Stimulated activated CD4-positive, alpha-beta T cell treated with anti-CD3 and anti-CD28 coated beads, Interleukin-15, amount 100 ng/mL, for 24 hours (primary cell): ENCODE measurements at regions not wholly inside any gene's neighbourhood (a gene's known extent, or its start where the extent isn't known, plus 50 kb on each side); places are given as distances from the start of the nearest gene placed in this dataset.

Source experiments
- DNase-seq: peaks from one replicate; pipeline ENCODE4 v3.0.0-alpha.2; 2020

DNA sequence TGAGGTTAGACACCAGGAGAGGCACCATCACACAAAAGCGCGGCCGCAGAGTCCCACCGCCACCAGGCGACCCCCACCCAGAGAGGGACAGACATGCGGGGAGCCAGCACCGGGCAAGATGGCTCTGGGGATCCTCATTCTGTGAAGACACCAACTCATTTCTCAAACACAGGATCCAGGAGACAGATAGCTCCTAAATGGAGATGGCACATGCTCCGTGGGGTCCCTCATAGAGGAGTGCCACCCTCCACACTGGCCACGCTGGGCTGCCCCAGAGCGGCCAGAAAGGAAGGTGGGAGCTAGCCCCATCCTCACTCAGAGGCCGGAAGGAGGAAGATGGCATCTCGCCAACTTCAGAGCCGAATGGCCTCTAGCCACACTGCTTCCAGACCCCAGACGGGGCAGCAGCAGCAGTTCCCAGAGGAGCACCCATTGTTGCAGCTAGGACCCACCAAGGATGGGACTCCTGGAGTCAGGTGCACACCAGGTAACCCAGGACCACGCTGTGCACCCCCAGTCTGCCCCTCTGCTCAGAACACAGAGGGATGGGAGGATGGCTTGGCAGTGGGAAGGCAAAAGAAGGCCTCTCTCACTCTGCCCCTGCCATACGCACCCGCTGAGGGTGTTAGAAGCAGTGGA lies 78.6 kb downstream of the ZIC5 start:
- DNase-seq, result no peak

GRCh38 chr13:99892196-99892613 lies 79.4 kb downstream of the ZIC5 start:
- DNase-seq, result no peak

- DNase-seq, result no peak
These were observed 84.9 kb downstream of the ZIC5 start for GRCh38 chr13:99886706-99887105.

DNA sequence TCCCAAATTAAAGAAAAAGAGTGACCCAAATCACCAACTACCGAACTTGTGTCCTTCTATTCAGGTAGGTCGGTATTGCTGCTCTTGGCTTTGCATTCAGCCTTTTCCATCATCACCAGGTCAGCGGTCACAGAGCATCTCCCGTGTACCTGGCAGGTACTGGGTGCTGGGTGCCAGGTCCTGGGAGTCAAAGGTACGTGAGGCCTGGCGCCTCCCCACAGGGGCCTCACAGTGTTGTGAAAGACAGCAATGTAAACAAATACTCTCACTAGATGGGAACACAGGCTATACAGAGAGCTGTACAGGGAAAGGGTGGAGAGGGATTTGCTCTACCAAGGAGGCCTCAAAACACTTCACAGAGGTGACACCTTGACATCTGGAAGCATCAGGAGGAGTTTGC lies 86.7 kb downstream of the ZIC5 start:
- no peak for DNase-seq

- no peak for DNase-seq
These were observed 87.8 kb downstream of the ZIC5 start for GRCh38 chr13:99883805-99884204.

- DNase-seq, result no peak
These were observed 92.5 kb downstream of the ZIC5 start for GRCh38 chr13:99878921-99879610.

GRCh38 chr13:99876651-99877050 lies 94.9 kb downstream of the ZIC5 start:
- DNase-seq, result no peak

- DNase-seq, result no peak
These were observed 96.2 kb downstream of the ZIC5 start for GRCh38 chr13:99875391-99875790.

DNA sequence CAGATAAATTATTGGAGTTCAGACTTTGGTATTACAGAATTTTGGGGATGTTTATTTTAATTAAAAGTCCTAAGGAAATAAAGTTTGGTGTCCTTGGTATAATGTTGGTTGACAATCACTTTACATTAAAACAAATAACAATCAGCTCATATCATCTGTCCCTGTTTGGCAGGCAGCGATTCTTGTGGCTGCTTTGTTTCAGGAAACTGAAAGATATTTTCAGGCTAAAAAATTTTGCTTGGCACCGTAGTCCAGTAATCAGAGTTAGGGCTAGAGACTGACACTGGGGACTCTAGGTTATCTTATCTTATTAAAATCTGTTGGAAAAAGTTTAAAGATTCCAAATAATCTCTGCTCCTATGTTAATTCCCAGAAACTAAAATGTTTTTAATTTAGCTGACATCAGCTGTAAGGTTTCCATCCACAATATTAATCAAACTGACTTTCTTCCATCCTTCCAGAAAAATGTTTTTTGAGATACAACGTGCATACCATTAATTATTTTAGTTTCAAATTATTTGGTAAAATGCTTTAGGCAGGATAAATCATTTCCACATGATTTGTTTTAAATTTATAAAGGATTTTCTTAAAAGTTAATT lies 97.6 kb downstream of the ZIC5 start:
- DNase-seq, result no peak

GRCh38 chr13:99873141-99873540 lies 98.4 kb downstream of the ZIC5 start:
- DNase-seq, result no peak

- DNase-seq, result no peak
These were observed 100.2 kb downstream of the ZIC5 start for GRCh38 chr13:99871249-99871898.

GRCh38 chr13:99870541-99870940 lies 101.0 kb downstream of the ZIC5 start:
- DNase-seq, result no peak

DNA sequence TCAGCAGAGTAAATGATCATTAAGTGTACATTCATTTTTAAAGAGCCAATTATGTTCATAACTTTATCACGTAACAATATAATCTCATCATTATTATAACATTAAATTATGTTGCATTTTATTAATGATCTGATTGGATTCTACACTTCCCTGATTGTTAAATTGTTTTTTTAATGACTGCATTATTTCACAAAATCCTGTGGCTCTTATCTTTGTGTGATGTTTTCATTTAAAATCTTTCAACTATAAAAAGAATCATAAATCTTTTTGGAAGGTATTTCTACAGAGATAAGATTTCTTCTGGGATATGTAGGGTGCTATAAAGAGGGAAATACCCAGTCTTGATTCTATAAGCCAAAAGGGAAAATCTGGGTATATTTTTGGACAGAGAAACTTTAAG lies 101.7 kb downstream of the ZIC5 start:
- DNase-seq, result no peak

DNA sequence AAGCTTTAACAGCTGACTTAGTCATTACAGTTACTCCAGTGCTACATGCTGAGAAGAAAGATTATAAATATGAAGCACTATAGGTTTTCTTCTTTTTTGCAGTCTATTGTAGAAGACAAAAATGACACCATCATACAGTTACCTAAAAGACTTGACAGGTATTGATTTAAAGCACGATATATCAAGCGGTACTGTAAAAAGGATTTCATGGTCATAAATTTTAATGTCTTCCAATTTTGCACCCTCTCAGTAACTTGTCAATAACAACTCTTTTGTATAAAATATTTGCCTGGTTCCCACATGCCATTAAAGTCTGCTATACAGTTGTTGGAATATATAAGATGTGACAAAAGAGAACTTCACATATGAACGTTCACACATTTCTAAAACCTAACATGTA lies 102.8 kb downstream of the ZIC5 start:
- DNase-seq, result no peak

DNA sequence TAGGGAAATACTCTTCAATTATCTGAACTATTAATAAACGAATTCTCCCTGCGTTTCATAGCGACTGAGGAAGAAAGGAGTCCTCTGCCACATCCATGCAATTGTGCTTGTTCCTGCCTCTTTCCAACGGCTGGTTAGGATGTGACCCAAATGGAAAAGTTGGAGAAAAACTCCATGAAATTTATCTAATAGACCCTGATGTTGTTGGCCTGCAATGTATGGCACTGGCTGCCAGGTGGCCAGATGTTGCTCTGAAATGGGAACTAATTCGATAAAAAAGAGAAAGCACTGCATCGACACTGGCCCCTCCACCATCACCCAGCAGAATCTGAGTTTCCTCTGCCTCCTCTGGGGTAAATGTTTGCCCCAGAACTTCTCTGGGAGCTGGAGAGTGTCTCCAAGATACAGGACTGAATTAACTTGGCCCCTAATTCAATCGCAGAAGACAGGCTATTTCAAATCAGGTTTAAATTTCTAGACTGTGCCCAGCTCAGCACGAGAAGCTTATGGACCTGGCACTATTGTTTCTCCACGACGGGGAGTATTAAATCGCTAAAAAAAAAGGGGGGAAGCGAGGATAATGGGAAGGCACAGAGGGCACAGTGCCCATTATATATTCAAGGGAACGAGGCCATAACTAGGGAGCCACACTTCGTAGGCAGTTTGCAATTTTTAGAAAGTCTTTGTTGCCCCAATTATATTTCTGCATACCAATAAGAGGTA lies 103.9 kb downstream of the ZIC5 start:
- DNase-seq, result no peak

DNA sequence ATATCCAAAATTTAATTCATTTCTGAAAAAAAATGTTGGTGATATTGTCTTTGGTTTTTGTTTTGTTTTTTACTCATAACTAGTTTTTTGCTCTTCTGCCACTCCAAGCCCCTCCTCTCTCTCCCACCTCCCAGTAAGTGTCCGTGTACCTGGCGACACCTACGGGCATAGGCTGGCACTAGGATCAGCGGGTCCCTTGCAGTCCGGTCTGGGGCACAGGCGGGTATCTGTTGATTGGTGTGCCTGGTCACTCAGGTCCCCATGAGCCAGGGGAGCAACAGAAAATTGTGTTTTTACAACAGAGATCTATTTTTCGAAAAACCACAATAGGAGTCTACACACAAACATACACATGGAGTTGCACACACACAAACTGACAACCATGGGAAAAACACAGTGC lies 104.8 kb downstream of the ZIC5 start:
- DNase-seq, result no peak

DNA sequence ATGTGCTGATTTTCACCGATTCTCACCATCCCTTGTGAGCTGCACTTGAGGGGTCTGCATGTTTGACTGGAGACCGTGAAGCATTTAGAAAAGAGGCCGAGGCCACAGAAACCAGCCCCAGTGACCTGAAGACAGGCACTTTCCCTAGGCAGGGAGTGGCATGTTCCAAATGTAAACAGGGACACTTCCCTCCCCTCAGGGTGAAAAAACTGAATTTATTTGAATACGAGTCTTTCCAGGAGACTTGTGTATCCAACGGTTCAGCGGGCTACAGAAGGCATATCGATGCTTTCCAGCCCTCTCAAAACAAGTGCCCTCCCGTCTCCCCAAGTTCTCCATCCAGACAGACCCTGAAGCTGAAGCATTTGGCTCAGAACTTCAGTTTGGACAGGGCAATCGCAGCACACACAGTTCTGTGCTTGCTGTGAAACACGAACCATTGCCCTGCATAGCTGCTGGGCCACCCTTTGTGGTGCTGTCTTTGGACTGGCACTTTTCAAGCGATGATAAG lies 106.1 kb downstream of the ZIC5 start:
- DNase-seq, result no peak

DNA sequence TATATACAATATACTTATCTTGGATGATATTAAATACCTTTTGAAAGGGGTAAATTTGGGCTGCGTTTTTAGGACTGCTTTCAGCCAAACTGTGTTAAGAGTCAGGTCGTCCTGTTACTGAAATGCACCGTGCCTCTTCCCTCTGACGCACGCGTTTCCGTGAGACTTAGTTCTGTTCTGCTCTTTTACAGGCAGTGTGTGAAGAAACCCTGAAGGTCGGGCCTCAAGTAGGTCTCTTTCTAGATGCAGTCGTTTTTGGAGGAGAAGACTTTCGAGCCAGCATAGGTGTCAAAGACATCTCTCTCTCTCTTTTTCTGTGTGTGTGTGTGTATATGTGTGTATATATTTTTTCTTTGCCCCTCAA lies 107.0 kb downstream of the ZIC5 start:
- no peak for DNase-seq

DNA sequence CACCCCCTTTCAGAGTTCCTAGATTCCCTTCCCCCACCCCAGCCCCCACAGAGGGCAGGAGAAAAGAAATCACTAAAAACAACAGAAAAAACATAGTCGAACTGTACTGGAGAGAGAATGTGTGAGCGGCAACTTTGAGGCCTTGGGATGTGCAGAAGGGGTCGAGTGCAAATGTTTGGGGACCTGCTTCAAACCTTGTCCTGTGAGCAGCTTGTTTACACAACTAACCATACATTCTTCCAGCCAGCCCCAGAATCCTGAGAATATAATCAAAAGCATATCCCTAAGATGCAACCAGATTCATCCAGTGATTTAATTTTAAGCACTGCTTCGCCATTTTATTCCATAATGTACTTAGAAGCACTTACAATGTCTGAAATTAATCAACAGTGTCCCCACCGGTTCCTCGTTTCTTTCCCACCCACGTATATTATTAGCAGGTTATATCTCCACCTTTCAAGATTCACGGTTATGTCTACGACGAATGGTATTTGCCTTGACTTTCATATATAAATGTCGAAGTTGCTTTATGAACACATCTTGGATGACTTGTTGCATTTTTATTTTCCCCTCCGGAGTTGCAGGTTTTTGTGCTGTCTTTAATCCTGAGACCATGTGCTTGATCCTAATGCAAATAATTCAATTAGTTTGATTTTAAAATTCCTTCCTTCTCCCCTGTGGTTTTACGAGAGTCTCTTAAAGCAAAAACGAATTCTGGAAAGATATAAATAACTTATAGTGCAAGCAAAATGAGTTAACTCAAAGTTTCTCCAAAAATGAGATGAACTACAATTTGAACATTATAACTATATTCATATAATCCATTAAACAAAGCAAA lies 107.6 kb downstream of the ZIC5 start:
- DNase-seq, result no peak

GRCh38 chr13:99862244-99862643 lies 109.3 kb downstream of the ZIC5 start:
- no peak for DNase-seq

DNA sequence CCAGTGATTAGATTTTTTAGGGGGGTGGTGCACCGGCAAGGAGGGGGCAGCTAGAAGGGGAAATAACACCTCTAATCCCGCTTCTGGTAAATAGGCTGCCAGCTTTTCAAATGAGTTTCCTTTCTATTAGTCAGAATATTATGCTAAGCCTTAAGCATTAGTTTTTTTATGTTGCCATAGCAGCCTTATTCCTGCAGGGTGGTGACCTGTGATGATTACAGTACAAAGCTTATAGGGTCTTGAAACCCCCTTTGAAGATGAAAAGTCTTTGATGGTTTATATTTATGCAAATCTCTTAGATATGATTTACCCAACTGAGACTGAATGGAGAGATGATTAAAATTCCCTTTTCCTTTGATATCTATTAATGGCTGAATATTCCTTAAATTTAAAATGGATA lies 109.8 kb downstream of the ZIC5 start:
- no peak for DNase-seq

DNA sequence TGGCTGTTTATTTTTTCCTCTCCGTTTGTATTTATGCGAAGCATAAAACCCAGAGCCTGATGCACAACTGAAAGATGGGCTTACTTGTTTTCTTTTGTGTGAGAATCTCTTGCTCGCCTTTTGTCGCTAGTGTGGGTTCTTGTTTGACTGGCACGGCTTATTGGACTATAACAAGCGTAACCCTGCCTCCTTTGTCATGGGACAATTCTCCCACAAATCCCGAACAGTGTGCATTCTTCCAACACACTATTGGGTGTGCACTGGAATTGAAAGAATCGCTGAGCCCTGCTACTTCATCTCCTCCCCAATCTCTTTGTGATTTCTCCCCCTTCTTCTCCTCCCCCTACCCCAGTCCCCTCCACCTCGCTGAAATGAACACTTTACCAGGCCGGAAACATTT lies 110.8 kb downstream of the ZIC5 start:
- DNase-seq, result no peak
